HepG2 (cell line): ENCODE measurements at regions not wholly inside any gene's neighbourhood (a gene's known extent, or its start where the extent isn't known, plus 50 kb on each side); places are given as distances from the start of the nearest gene placed in this dataset.

ENCODE experiments used
- ATRX ChIP-seq: sonication (generic); formaldehyde crosslinking; IDR thresholded peaks from 2 replicates; pipeline ENCODE4 v1.4.0; 2020; ENCODE audit warnings: missing genetic modification reagents, borderline replicate concordance
- EP300 ChIP-seq, 3 experiments: sonication (generic) in 1 of 3; formaldehyde crosslinking in 1 of 3; IDR thresholded peaks; 2 replicates each; pipeline versions ENCODE4 v1.5.1 to v1.6.1; 2011 to 2020; ENCODE audit warnings: low read depth in 2 of 3, low read length in 2 of 3, borderline replicate concordance in 1 of 3, improper control_type of control experiment in 1 of 3, mild to moderate bottlenecking in 1 of 3, missing genetic modification reagents in 1 of 3, moderate library complexity in 1 of 3
- GABPA ChIP-seq, 2 experiments: IDR thresholded peaks; 2 replicates each; pipeline ENCODE4 v1.6.1; 2011 to 2016; ENCODE audit warnings: low read depth in 2 of 2, low read length in 1 of 2, missing biosample characterization in 1 of 2, missing genetic modification characterization in 1 of 2
- MIXL1 ChIP-seq: IDR thresholded peaks from 2 replicates; pipeline ENCODE4 v1.6.1; 2016
- POLR2AphosphoS5 ChIP-seq: IDR thresholded peaks from 2 replicates; pipeline ENCODE4 v1.6.1; 2012; ENCODE audit warnings: low read depth, low read length
- REPIN1 ChIP-seq: sonication (generic); formaldehyde crosslinking; IDR thresholded peaks from 2 replicates; pipeline ENCODE4 v1.8.0; 2022; ENCODE audit warnings: missing genetic modification reagents, low read depth, mild to moderate bottlenecking, borderline replicate concordance
- RFXAP ChIP-seq: sonication (generic); formaldehyde crosslinking; IDR thresholded peaks from 2 replicates; pipeline ENCODE4 v1.4.0; 2020; ENCODE audit warnings: missing genetic modification reagents, borderline replicate concordance
- SALL2 ChIP-seq: sonication (generic); formaldehyde crosslinking; IDR thresholded peaks from 2 replicates; pipeline ENCODE4 v1.8.1; 2023; ENCODE audit warnings: mild to moderate bottlenecking, missing genetic modification reagents, inconsistent platforms
- SAP130 ChIP-seq: IDR thresholded peaks from 2 replicates; pipeline ENCODE4 v1.6.1; 2016; ENCODE audit warnings: low read depth
- SKI ChIP-seq: fragments of 450-650 bp; IDR thresholded peaks from one replicate; pipeline ENCODE4 v1.6.1; 2018; ENCODE audit warnings: mild to moderate bottlenecking; ENCODE audit not compliant: partially characterized antibody
- TBL1XR1 ChIP-seq: fragments of 150-350 bp; IDR thresholded peaks from 2 replicates; pipeline ENCODE4 v1.6.1; 2014; ENCODE audit warnings: borderline replicate concordance, low read length; ENCODE audit not compliant: partially characterized antibody
- THYN1 ChIP-seq: sonication (generic); formaldehyde crosslinking; IDR thresholded peaks from 2 replicates; pipeline ENCODE4 v1.8.1; 2023; ENCODE audit warnings: low read depth, mild to moderate bottlenecking, moderate library complexity, missing genetic modification reagents, borderline replicate concordance
- ZMYM4 ChIP-seq: sonication (generic); formaldehyde crosslinking; IDR thresholded peaks from 2 replicates; pipeline ENCODE4 v1.8.1; 2023; ENCODE audit warnings: mild to moderate bottlenecking, missing genetic modification reagents
- ZNF644 ChIP-seq: IDR thresholded peaks from 2 replicates; pipeline ENCODE4 v1.6.1; 2016; ENCODE audit warnings: low read depth
- ZNF761 ChIP-seq: sonication (generic); formaldehyde crosslinking; conservative IDR thresholded peaks from 2 replicates; pipeline ENCODE4 v1.4.0; 2020; ENCODE audit warnings: mild to moderate bottlenecking, missing genetic modification reagents
- ZNF891 ChIP-seq: sonication (generic); formaldehyde crosslinking; IDR thresholded peaks from 2 replicates; pipeline ENCODE4 v1.5.0; 2020; ENCODE audit warnings: mild to moderate bottlenecking, missing genetic modification reagents
- TF ChIP-seq, protein P1 (sequence below): sonication (generic); formaldehyde crosslinking; IDR thresholded peaks from 2 replicates; pipeline ENCODE4 v1.4.0; 2020; ENCODE audit warnings: missing genetic modification reagents; ENCODE audit errors: not compliant biosample characterization
- TF ChIP-seq, protein P2 (sequence below): IDR thresholded peaks from 2 replicates; pipeline ENCODE4 v1.6.1; 2016; ENCODE audit warnings: low read depth
- TF ChIP-seq, protein P3 (sequence below): IDR thresholded peaks from 2 replicates; pipeline ENCODE4 v1.6.1; 2016; ENCODE audit warnings: low read depth, borderline replicate concordance
- TF ChIP-seq, protein P4 (sequence below): sonication (generic); formaldehyde crosslinking; IDR thresholded peaks from 2 replicates; pipeline ENCODE4 v1.5.1; 2020; ENCODE audit warnings: missing genetic modification reagents, mild to moderate bottlenecking, borderline replicate concordance

DNA sequence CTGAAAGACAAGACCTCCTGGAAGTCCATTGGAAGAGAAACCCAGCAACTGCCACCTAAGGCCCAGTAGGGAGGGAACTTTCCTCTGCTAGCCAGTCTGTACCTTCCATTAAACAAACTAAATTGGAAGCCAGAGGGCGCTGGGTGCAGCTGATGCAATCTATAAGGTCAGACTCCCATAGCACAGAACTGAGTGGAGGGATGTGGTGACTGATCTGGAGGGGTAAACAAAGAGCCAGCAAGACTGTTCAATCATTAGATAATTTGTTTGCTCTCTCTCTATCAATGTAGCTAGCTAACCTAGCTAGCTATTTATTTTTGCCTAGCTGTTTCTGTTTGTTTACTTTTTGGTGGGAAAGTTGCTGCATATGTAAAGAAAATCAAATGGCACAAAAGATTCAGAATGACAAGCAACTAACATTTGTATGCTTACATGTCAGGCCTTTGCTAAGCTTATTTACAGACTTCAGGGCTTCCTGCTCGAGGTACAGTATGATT, 291.8 kb upstream of the DAB2 start (continued):
- TF ChIP-seq ZNF644 (CRISPR knock-in tag) (peak; percentile 78), SALL2 (CRISPR knock-in tag) (no peak), EP300 (IDR thresholded peaks at IDR 0.05; ENCODE audit: low read depth in 2 of 2, low read length in 2 of 2) (peak in 1 of 2 experiments; percentile 28; a peak in 1 of 4 replicates), EP300 (CRISPR knock-in tag; IDR thresholded peaks at IDR 0.05; ENCODE audit: borderline replicate concordance) (no peak), TBL1XR1 (peak; percentile 69), SKI (peak; percentile 29), GABPA (IDR thresholded peaks at IDR 0.05; ENCODE audit: low read depth, low read length) (no peak), GABPA (CRISPR knock-in tag; IDR thresholded peaks at IDR 0.05; ENCODE audit: low read depth) (0 out of 2 replicates have a peak, but pooled peaks have one; percentile 13), SAP130 (CRISPR knock-in tag) (0 out of 2 replicates have a peak, but pooled peaks have one; percentile 17), MIXL1 (peak; percentile 60; the same call in 1 of the 2 replicates), REPIN1 (CRISPR knock-in tag) (no peak), RFXAP (CRISPR knock-in tag) (peak; percentile 32; the same call in 1 of the 2 replicates), POLR2AphosphoS5 (no peak), THYN1 (CRISPR knock-in tag) (no peak), ZNF891 (CRISPR knock-in tag) (no peak), ZNF761 (CRISPR knock-in tag) (no peak), ATRX (CRISPR knock-in tag) (no peak), ZMYM4 (CRISPR knock-in tag) (peak; percentile 45)
- TF ChIP-seq, protein P1, sequence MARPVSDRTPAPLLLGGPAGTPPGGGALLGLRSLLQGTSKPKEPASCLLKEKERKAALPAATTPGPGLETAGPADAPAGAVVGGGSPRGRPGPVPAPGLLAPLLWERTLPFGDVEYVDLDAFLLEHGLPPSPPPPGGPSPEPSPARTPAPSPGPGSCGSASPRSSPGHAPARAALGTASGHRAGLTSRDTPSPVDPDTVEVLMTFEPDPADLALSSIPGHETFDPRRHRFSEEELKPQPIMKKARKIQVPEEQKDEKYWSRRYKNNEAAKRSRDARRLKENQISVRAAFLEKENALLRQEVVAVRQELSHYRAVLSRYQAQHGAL (CRISPR knock-in tag): no peak
- TF ChIP-seq, protein P2, sequence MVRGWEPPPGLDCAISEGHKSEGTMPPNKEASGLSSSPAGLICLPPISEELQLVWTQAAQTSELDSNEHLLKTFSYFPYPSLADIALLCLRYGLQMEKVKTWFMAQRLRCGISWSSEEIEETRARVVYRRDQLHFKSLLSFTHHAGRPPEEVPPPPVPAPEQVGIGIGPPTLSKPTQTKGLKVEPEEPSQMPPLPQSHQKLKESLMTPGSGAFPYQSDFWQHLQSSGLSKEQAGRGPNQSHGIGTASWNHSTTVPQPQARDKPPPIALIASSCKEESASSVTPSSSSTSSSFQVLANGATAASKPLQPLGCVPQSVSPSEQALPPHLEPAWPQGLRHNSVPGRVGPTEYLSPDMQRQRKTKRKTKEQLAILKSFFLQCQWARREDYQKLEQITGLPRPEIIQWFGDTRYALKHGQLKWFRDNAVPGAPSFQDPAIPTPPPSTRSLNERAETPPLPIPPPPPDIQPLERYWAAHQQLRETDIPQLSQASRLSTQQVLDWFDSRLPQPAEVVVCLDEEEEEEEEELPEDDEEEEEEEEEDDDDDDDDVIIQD: peak; percentile 31; the same call in 1 of the 2 replicates
- TF ChIP-seq, protein P3, sequence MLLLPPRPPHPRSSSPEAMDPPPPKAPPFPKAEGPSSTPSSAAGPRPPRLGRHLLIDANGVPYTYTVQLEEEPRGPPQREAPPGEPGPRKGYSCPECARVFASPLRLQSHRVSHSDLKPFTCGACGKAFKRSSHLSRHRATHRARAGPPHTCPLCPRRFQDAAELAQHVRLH (CRISPR knock-in tag): 0 out of 2 replicates have a peak, but pooled peaks have one; percentile 22
- TF ChIP-seq, protein P4, sequence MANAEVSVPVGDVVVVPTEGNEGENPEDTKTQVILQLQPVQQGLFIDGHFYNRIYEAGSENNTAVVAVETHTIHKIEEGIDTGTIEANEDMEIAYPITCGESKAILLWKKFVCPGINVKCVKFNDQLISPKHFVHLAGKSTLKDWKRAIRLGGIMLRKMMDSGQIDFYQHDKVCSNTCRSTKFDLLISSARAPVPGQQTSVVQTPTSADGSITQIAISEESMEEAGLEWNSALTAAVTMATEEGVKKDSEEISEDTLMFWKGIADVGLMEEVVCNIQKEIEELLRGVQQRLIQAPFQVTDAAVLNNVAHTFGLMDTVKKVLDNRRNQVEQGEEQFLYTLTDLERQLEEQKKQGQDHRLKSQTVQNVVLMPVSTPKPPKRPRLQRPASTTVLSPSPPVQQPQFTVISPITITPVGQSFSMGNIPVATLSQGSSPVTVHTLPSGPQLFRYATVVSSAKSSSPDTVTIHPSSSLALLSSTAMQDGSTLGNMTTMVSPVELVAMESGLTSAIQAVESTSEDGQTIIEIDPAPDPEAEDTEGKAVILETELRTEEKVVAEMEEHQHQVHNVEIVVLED (CRISPR knock-in tag): no peak
- TF ChIP-seq, all 625 proteins: peak for 45
